ENCODE measurements at regions not wholly inside any gene's neighbourhood (a gene's known extent, or its start where the extent isn't known, plus 50 kb on each side); places are given as distances from the start of the nearest gene placed in this dataset.
A peak's percentile ranks its signal among the peaks of the same experiment; 100 is the strongest.

- intact Hi-C loops (cut with DNase I, micrococcal nuclease): no loop called here
- no peak for ATAC-seq
- DNase-seq: no peak
These were observed 80.4 kb upstream of the GPR26 start for GRCh38 chr10:123585477-123586445.

- ATAC-seq (no peak), DNase-seq (no peak)
- intact Hi-C loops (cut with DNase I, micrococcal nuclease): no loop called here
These were observed 79.0 kb upstream of the GPR26 start for GRCh38 chr10:123587110-123587509.

- ATAC-seq: no peak
- intact Hi-C loops (cut with DNase I, micrococcal nuclease): no loop called here
These were observed 77.7 kb upstream of the GPR26 start for GRCh38 chr10:123588386-123588914.

GRCh38 chr10:123595661-123596060 lies 70.5 kb upstream of the GPR26 start:
- DNase-seq: no peak
- ATAC-seq: peak; percentile 37
- intact Hi-C loops (cut with DNase I, micrococcal nuclease): no loop called here

More at GRCh38 chr10:123588386-123588914, 77.7 kb upstream of the GPR26 start:
- no peak for DNase-seq

- intact Hi-C loops (cut with DNase I, micrococcal nuclease): no loop called here
- DNase-seq (no peak), ATAC-seq (no peak)
These were observed 68.5 kb upstream of the GPR26 start for GRCh38 chr10:123597676-123598075.

GRCh38 chr10:123599366-123599849 lies 66.7 kb upstream of the GPR26 start:
- no peak for DNase-seq
- no peak for ATAC-seq
- intact Hi-C loops (cut with DNase I, micrococcal nuclease): no loop called here

- ATAC-seq: no peak
- intact Hi-C loops (cut with DNase I, micrococcal nuclease): no loop called here
- DNase-seq: no peak
These were observed 66.0 kb upstream of the GPR26 start for GRCh38 chr10:123600177-123600576.

- intact Hi-C loops (cut with DNase I, micrococcal nuclease): no loop called here
These were observed 63.0 kb upstream of the GPR26 start for GRCh38 chr10:123603130-123603529.

GRCh38 chr10:123604506-123604905 lies 61.6 kb upstream of the GPR26 start:
- no peak for ATAC-seq
- intact Hi-C loops (cut with DNase I, micrococcal nuclease): no loop called here
- DNase-seq: no peak

More at GRCh38 chr10:123603130-123603529, 63.0 kb upstream of the GPR26 start:
- no peak for ATAC-seq
- DNase-seq: no peak

GRCh38 chr10:123606006-123606405 lies 60.1 kb upstream of the GPR26 start:
- intact Hi-C loops (cut with DNase I, micrococcal nuclease): no loop called here
- DNase-seq: no peak
- ATAC-seq: no peak

- no peak for ATAC-seq
- intact Hi-C loops (cut with DNase I, micrococcal nuclease): no loop called here
- no peak for DNase-seq
These were observed 59.2 kb upstream of the GPR26 start for GRCh38 chr10:123606955-123607354.

- DNase-seq (no peak), ATAC-seq (no peak)
- intact Hi-C loops (cut with DNase I, micrococcal nuclease): no loop called here
These were observed 58.8 kb upstream of the GPR26 start for GRCh38 chr10:123607386-123607785.

- intact Hi-C loops (cut with DNase I, micrococcal nuclease): no loop called here
- ATAC-seq: no peak
- no peak for DNase-seq
These were observed 58.1 kb upstream of the GPR26 start for GRCh38 chr10:123608047-123608446.

- intact Hi-C loops (cut with DNase I, micrococcal nuclease): no loop called here
- DNase-seq: no peak
- ATAC-seq: no peak
These were observed 54.9 kb upstream of the GPR26 start for GRCh38 chr10:123611243-123611642.

GRCh38 chr10:123611876-123612275 lies 54.3 kb upstream of the GPR26 start:
- intact Hi-C loops (cut with DNase I, micrococcal nuclease): no loop called here
- ATAC-seq: no peak

GRCh38 chr10:123613346-123613850 lies 52.8 kb upstream of the GPR26 start:
- no peak for ATAC-seq

More at GRCh38 chr10:123611876-123612275, 54.3 kb upstream of the GPR26 start:
- no peak for DNase-seq

GRCh38 chr10:123614888-123615287 lies 51.3 kb upstream of the GPR26 start:
- DNase-seq: peak; percentile 49 to 86
- intact Hi-C loops (cut with DNase I, micrococcal nuclease): no loop called here
- peak; percentile 75 for ATAC-seq

More at GRCh38 chr10:123613346-123613850, 52.8 kb upstream of the GPR26 start:
- intact Hi-C loops (cut with DNase I, micrococcal nuclease): no loop called here
- no peak for DNase-seq

Measured in left colon (tissue), 2 donors.